Activated T-cell treated with anti-CD3 and anti-CD28 coated beads, Interleukin-2, amount 50 U/mL, for 24 hours (primary cell): ENCODE measurements at regions not wholly inside any gene's neighbourhood (a gene's known extent, or its start where the extent isn't known, plus 50 kb on each side); places are given as distances from the start of the nearest gene placed in this dataset.
"Not testable (repeated sequence)": the region's sequence is repeated elsewhere in the genome, so short reads cannot be mapped to it uniquely, and the experiment has no call there.

ENCODE experiments used
- DNase-seq: peaks from one replicate; pipeline ENCODE4 v3.0.0-alpha.2; 2020
- H3K27ac Mint-ChIP-seq: 2 replicates; pipeline ENCODE4 v1.8.0; 2020; ENCODE audit warnings: mild to moderate bottlenecking, mixed read lengths
- H3K27me3 Mint-ChIP-seq: 2 replicates; pipeline ENCODE4 v1.8.0; 2020; ENCODE audit warnings: mixed read lengths
- H3K36me3 Mint-ChIP-seq: 2 replicates; pipeline ENCODE4 v1.8.0; 2020; ENCODE audit warnings: low read depth, mixed read lengths
- H3K4me1 Mint-ChIP-seq: 2 replicates; pipeline ENCODE4 v1.8.0; 2020; ENCODE audit warnings: low read depth, mixed read lengths
- H3K4me3 Mint-ChIP-seq: 2 replicates; pipeline ENCODE4 v1.8.0; 2020; ENCODE audit warnings: mild to moderate bottlenecking, moderate library complexity, mixed read lengths
- H3K9me3 Mint-ChIP-seq: 2 replicates; pipeline ENCODE4 v1.8.0; 2020; ENCODE audit warnings: mixed read lengths

DNA sequence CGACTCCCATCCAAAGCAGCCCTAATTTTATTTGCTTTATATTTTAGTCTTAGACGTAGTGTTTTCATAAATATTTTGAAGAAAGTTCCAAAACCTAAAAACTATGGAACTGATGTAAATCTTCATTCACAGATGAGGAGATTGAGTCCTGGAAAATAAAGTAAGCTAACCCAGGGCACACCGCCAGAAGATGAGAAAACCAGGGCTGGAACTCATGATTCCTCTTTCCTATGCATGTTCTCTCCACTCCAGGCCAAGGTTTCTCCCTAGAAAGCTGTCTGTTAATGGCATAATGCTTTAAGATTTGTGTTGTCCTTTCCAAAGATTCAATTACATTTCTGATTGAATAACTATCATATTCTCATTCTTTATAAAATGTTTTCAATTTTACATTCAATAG, 78.4 kb upstream of the ZC3H15 start:
- Mint-ChIP-seq H3K27me3 (no peaks in the 10 kb centered on the region), H3K27ac (no peak overlapping the region), H3K36me3 (peaks cover 19% of the 10 kb centered on the region), H3K4me1 (no peaks in the 10 kb centered on the region), H3K4me3 (no peak overlapping the region), H3K9me3 (peaks cover 31% of the 10 kb centered on the region)
- no peak for DNase-seq

DNA sequence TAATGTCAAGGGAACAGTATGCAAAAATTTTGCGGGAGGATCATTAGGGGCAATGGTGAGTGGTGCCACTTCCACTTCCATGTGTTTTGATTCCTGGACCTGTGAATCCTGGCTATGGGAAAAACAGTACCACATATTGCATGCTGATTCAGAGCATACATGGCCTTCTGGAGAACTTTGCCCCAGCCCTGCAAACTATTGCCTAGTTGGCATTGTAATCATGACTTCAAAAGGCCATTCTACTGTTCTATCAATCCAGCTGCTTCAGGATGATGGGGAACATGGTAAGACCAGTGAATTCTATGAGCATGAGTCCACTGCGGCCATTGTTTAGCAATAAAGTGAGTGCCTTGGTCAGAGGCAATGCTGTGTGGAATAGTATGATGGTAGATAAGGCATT, 75.3 kb upstream of the ZC3H15 start:
- H3K36me3 Mint-ChIP-seq, result peaks cover 23% of the 10 kb centered on the region
- H3K4me3 Mint-ChIP-seq, result no peak overlapping the region
- H3K9me3 Mint-ChIP-seq, result peaks cover 15% of the 10 kb centered on the region
- no peak for DNase-seq
- no peaks in the 10 kb centered on the region for H3K4me1 Mint-ChIP-seq
- H3K27me3 Mint-ChIP-seq, result no peaks in the 10 kb centered on the region
- H3K27ac Mint-ChIP-seq, result no peak overlapping the region

DNA sequence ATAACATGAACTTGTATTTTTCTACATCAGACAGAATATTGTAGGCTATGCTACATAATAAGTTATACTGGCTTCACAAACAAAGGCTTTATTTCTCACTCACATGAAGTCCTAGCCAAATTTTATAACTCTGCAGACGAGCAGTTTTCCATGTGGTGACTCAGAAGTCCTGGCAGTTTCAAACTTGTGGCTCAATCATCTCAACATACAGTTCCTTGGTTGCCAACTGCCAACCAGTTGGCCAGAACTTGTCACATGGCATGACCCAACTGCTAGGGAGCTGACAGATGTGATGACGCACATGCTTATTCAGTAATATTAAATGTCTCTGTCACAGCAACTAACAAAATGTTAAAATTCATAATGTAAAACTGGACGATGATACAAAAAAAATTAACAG, 63.8 kb upstream of the ZC3H15 start:
- Mint-ChIP-seq H3K4me3 (no peak overlapping the region), H3K36me3 (peaks cover 12% of the 10 kb centered on the region), H3K27me3 (no peaks in the 10 kb centered on the region), H3K27ac (no peak overlapping the region), H3K9me3 (no peaks in the 10 kb centered on the region), H3K4me1 (peaks cover 11% of the 10 kb centered on the region)
- no peak for DNase-seq

DNA sequence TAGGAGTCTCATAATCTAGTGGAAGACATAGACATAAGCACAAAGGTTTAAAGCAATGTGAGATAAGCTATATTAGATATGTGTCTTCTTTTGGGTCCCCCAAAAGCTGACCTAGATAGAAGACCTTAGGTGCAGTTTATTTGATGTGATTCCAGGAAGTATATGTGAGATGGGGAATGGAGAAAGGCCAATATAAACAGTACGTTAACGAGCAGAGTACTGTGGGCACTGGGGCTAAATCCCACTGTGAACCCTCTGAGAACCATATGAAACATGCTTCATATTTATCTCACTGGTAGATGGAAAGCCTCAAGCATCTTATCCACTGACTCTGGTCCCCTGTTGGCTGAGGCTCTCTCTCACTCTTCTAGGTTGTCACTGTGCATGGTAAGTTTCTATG, 62.6 kb upstream of the ZC3H15 start:
- H3K36me3 Mint-ChIP-seq, result peaks cover 3% of the 10 kb centered on the region
- H3K27me3 Mint-ChIP-seq, result no peaks in the 10 kb centered on the region
- H3K4me3 Mint-ChIP-seq, result no peak overlapping the region
- no peak for DNase-seq
- no peaks in the 10 kb centered on the region for H3K9me3 Mint-ChIP-seq
- peaks cover 15% of the 10 kb centered on the region for H3K4me1 Mint-ChIP-seq
- no peak overlapping the region for H3K27ac Mint-ChIP-seq

DNA sequence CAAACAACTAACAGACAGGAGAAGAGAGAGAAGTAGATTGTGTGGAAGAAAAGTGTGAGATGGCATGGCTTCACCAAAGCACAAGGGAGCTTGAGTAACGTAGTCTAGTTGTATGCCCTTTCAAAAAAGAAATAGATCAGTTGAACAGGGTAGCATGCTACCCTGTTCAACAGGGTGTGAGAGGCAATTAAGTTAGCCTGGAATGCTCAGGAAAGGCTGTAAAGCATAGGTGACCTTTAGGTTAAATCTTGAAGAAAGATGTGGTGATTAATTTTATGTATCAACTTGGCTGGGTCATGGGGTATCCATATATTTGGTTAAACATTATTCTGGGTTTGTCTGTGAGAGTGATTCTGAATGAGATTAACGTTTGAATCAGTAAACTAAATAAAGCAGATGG, 61.8 kb upstream of the ZC3H15 start:
- Mint-ChIP-seq H3K36me3 (no peaks in the 10 kb centered on the region), H3K27ac (no peak overlapping the region), H3K4me1 (peaks cover 19% of the 10 kb centered on the region), H3K27me3 (no peaks in the 10 kb centered on the region), H3K4me3 (no peak overlapping the region), H3K9me3 (no peaks in the 10 kb centered on the region)
- no peak for DNase-seq

DNA sequence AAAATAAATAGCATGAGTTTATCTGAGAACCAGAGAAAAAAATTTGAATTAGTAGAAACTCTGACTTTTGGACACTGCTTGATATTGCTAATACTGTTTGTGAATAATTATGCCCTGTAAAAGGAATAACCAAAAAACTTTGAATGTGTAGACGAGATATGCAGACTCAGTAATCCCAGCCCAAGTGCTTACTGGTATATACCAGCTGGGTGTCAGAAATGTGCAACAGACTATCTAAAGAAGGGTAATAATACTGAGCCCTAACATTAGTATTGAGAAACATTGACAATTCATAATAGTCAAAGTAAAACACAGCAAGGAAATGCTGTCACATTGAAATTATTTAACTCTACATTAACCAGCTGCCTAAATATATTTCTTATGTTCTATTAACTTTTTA, 60.5 kb upstream of the ZC3H15 start:
- H3K4me3 Mint-ChIP-seq, result no peak overlapping the region
- no peak overlapping the region for H3K27ac Mint-ChIP-seq
- H3K27me3 Mint-ChIP-seq, result no peaks in the 10 kb centered on the region
- DNase-seq, result no peak
- peaks cover 19% of the 10 kb centered on the region for H3K4me1 Mint-ChIP-seq
- H3K36me3 Mint-ChIP-seq, result no peaks in the 10 kb centered on the region
- H3K9me3 Mint-ChIP-seq, result no peaks in the 10 kb centered on the region

DNA sequence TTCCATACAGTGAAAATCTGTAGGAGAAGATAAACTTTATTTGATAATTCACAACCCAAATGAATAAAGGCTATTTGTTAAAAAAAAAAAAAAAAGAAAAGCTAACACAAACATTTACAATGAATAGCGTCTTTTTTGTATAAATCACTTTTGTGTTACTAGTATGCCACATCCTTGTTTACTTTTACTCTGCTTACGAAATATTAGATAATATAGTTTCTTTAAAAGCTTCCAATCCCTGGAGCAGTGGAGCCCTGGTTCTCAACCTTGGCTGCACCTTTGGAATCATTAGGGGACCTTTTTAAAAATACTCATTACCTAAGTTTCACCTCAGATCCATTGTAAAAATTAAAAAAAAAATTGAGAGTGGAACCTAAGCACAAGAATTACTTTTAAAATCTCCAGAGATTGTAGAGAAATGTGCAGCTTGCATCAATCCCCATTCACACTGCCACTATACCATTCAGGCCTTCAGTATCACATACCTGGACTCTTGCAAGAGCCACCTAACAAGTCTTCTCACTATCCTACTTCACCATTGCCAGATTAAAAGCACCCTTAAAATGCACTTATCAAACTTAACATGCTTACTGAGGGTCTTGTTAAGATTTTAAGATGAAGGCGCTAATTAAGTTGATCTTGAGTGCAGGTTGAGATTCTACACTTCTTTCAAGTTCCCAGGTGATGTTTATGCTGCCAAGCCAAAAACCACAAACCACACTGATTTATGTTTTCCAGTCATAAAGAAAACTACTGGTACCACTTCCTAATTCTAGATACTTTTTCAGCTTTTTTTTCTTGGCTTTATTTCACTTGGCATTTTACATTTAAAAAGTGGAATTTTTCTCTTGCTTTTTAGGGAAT, 59.7 kb upstream of the ZC3H15 start:
- no peak overlapping the region for H3K4me3 Mint-ChIP-seq
- no peak overlapping the region for H3K27ac Mint-ChIP-seq
- DNase-seq, result no peak
- no peaks in the 10 kb centered on the region for H3K27me3 Mint-ChIP-seq
- H3K36me3 Mint-ChIP-seq, result no peaks in the 10 kb centered on the region
- peaks cover 19% of the 10 kb centered on the region for H3K4me1 Mint-ChIP-seq
- H3K9me3 Mint-ChIP-seq, result no peaks in the 10 kb centered on the region

DNA sequence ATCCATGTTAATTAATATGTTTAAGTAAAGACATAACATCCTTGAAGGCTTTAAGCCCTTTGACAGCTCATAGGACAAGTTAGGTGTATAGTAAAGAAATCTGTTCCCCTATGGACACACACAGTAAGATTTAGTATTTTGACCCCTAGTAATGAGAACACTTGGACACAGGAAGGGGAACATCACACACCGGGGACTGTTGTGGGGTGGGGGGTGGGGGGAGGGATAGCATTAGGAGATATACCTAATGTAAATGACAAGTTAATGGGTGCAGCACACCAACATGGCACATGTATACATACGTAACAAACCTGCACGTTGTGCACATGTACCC, 59.1 kb upstream of the ZC3H15 start:
- not testable (repeated sequence) for DNase-seq, H3K27me3 Mint-ChIP-seq, H3K4me3 Mint-ChIP-seq, H3K9me3 Mint-ChIP-seq, H3K36me3 Mint-ChIP-seq, H3K27ac Mint-ChIP-seq
- peaks cover 19% of the 10 kb centered on the region for H3K4me1 Mint-ChIP-seq

DNA sequence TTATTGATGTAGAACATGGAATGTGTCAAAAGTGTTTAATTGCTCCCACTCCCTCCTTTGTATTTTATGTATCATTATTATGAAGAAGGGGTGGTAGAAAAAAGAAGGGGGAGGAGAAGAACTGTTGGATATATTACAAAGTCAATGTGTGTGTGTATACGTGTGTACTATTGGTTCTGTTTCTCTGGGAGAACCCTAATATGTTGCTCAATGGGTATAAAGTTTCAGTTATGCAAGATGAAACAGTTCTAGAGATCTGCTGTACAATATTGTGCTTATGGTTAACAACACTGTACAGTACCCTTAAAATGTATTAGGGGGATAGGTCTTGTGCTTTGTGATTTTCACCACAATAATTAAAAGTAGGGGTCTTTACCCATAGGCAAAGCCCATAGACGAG, 58.1 kb upstream of the ZC3H15 start:
- Mint-ChIP-seq H3K27ac (no peak overlapping the region), H3K36me3 (peaks cover 3% of the 10 kb centered on the region), H3K4me3 (no peak overlapping the region), H3K4me1 (peaks cover 19% of the 10 kb centered on the region), H3K9me3 (no peaks in the 10 kb centered on the region), H3K27me3 (no peaks in the 10 kb centered on the region)
- DNase-seq, result no peak

DNA sequence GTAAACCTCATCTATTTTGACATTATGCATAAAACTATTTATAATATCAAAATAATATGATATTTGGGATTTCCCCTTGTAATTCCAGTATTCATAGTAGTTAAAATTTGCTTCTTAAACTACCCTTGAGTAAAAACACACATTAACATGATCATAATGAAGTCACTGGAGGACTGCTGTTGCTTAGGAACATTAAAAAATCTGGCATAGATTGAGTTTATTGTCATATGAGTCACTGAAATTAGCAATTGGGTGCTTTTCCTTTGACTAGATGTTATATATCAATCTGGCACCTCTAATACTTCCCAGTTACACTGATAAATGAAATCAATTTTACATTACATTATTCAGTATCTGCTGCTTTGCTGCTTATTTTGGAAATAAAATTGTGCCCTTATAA, 57.0 kb upstream of the ZC3H15 start:
- Mint-ChIP-seq H3K9me3 (no peaks in the 10 kb centered on the region), H3K27me3 (no peaks in the 10 kb centered on the region), H3K4me1 (peaks cover 19% of the 10 kb centered on the region), H3K4me3 (no peak overlapping the region), H3K27ac (no peak overlapping the region), H3K36me3 (peaks cover 4% of the 10 kb centered on the region)
- DNase-seq, result no peak

DNA sequence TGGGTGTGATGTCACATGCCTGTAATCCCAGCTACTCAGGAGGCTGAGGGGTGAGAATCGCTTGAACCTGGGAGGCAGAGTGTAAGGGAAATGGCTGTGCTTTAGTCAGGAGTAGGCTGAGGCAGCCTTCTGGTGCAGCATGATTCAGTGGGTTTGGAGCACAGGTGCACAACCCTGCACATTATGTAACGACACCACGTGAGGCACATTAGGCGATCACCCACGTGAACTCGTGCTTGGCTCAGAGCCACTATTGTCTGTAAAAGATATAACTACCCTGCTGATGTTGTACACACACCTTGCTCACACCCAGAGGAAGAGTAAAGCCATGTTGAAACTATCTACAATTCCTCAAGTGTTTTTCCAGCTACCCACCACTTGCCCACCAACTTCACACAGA, 54.8 kb upstream of the ZC3H15 start:
- peaks cover 16% of the 10 kb centered on the region for H3K4me1 Mint-ChIP-seq
- no peaks in the 10 kb centered on the region for H3K27me3 Mint-ChIP-seq
- no peak overlapping the region for H3K4me3 Mint-ChIP-seq
- H3K9me3 Mint-ChIP-seq, result no peaks in the 10 kb centered on the region
- DNase-seq, result no peak
- peaks cover 17% of the 10 kb centered on the region for H3K36me3 Mint-ChIP-seq
- no peak overlapping the region for H3K27ac Mint-ChIP-seq

DNA sequence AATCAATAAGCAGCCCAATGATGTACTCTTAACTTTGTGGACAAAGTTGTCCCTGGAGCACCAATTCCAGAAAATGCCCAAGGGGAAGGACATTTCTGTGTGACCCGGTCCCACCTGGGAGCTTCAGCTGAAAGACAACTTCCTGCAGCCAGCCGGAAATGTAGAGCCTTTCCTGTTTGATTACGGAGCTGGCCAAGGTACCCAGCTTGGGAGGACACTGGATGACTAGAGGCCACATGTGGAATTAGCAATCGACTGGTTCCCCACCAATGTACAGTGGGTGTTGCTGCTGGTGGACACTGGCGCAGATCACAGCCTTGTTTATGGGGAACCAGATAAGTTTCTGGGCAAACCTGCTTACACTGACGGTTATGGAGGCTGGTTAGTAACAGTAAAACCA, 53.0 kb upstream of the ZC3H15 start:
- no peak for DNase-seq
- H3K27ac Mint-ChIP-seq, result no peak overlapping the region
- H3K4me3 Mint-ChIP-seq, result no peak overlapping the region
- no peaks in the 10 kb centered on the region for H3K9me3 Mint-ChIP-seq
- peaks cover 5% of the 10 kb centered on the region for H3K4me1 Mint-ChIP-seq
- no peaks in the 10 kb centered on the region for H3K27me3 Mint-ChIP-seq
- H3K36me3 Mint-ChIP-seq, result peaks cover 28% of the 10 kb centered on the region

DNA sequence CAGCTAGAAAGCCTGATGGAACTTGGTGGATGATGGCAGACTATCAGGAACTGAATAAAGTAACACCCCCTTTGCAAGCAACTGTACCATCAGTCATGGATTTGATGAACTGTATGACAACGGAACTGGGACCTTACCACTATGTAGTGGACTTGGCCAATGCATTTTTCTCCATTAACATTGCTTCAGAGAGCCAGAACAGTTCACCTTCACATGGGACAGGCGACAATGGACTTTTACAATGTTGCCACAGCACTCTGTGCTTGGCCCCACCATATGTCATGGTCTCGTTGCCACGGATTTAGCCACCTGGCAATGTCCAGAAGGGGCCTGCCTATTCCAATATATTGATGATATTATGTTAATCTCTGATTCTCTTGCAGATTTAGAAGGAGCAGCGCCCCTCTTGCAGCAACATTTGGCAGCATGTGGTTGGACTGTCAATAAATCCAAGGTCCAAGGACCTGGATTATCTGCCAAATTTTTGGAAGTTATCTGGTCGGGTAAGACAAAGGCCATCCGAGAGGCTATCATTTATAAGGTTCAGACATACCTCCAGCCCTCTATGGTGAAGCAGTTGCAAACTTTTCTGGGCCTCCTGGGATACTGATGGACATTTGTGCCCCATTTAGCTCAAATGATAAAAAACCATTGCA, 52.2 kb upstream of the ZC3H15 start:
- Mint-ChIP-seq H3K9me3 (no peaks in the 10 kb centered on the region), H3K36me3 (peaks cover 31% of the 10 kb centered on the region), H3K4me1 (peaks cover 2% of the 10 kb centered on the region), H3K27me3 (no peaks in the 10 kb centered on the region), H3K27ac (no peak overlapping the region), H3K4me3 (no peak overlapping the region)
- no peak for DNase-seq
